NCI-H1436 (cell line): ENCODE measurements at regions not wholly inside any gene's neighbourhood (a gene's known extent, or its start where the extent isn't known, plus 50 kb on each side); places are given as distances from the start of the nearest gene placed in this dataset.
"Not testable (repeated sequence)": the region's sequence is repeated elsewhere in the genome, so short reads cannot be mapped to it uniquely, and the experiment has no call there.

Source experiments
- DNase-seq: peaks from one replicate; lab custom pipeline; 2025; lab: John Stamatoyannopoulos, UW

GRCh38 chr3:22765679-22766078, 437.4 kb upstream of the UBE2E2 start:
- no peak for DNase-seq

GRCh38 chr3:22777834-22778233, 425.3 kb upstream of the UBE2E2 start:
- no peak for DNase-seq

GRCh38 chr3:22779737-22780136, 423.4 kb upstream of the UBE2E2 start:
- no peak for DNase-seq

- DNase-seq = no peak
Observed at GRCh38 chr3:22792533-22792932, 410.6 kb upstream of the UBE2E2 start.

GRCh38 chr3:22795917-22796316, 407.2 kb upstream of the UBE2E2 start:
- no peak for DNase-seq

- DNase-seq = no peak
Observed at GRCh38 chr3:22798461-22798860, 404.7 kb upstream of the UBE2E2 start.

GRCh38 chr3:22819209-22819608, 383.9 kb upstream of the UBE2E2 start:
- DNase-seq = no peak

- DNase-seq = no peak
Observed at GRCh38 chr3:22835041-22835440, 368.1 kb upstream of the UBE2E2 start.

- DNase-seq = no peak
Observed at GRCh38 chr3:22836131-22836530, 367.0 kb upstream of the UBE2E2 start.

- no peak for DNase-seq
Observed at GRCh38 chr3:22843854-22844253, 359.3 kb upstream of the UBE2E2 start.

- peak; percentile 1 for DNase-seq
Observed at GRCh38 chr3:22846566-22846965, 356.6 kb upstream of the UBE2E2 start.

- DNase-seq = not testable (repeated sequence)
Observed at GRCh38 chr3:22849583-22849982, 353.5 kb upstream of the UBE2E2 start.

GRCh38 chr3:22856811-22857210, 346.3 kb upstream of the UBE2E2 start:
- DNase-seq = no peak

GRCh38 chr3:22858486-22858885, 344.6 kb upstream of the UBE2E2 start:
- no peak for DNase-seq

GRCh38 chr3:22859618-22860017, 343.5 kb upstream of the UBE2E2 start:
- DNase-seq = no peak

- no peak for DNase-seq
Observed at GRCh38 chr3:22861426-22861825, 341.7 kb upstream of the UBE2E2 start.

- no peak for DNase-seq
Observed at GRCh38 chr3:22862111-22862510, 341.0 kb upstream of the UBE2E2 start.

- DNase-seq = not testable (repeated sequence)
Observed at GRCh38 chr3:22882834-22883233, 320.3 kb upstream of the UBE2E2 start.

GRCh38 chr3:22885039-22885438, 318.1 kb upstream of the UBE2E2 start:
- no peak for DNase-seq

- no peak for DNase-seq
Observed at GRCh38 chr3:22885574-22886341, 317.4 kb upstream of the UBE2E2 start.

GRCh38 chr3:22886439-22887068, 316.6 kb upstream of the UBE2E2 start:
- DNase-seq = no peak

- no peak for DNase-seq
Observed at GRCh38 chr3:22887664-22888291, 315.3 kb upstream of the UBE2E2 start.

- DNase-seq = no peak
Observed at GRCh38 chr3:22893101-22893500, 310.0 kb upstream of the UBE2E2 start.
